ENCODE measurements at regions not wholly inside any gene's neighbourhood (a gene's known extent, or its start where the extent isn't known, plus 50 kb on each side); places are given as distances from the start of the nearest gene placed in this dataset.

- Histone ChIP-seq H3K4me2 (ENCODE audit: insufficient read depth, low read length) (no peak overlapping the region), H3K27ac (ENCODE audit: insufficient read depth, low read depth, low read length) (no peak overlapping the region), H3K9me3 (replicated peaks; ENCODE audit: control insufficient read depth, insufficient read depth, low read length) (no peaks in the 10 kb centered on the region), H3K4me1 (ENCODE audit: control insufficient read depth, extremely low read depth, insufficient read depth, low read length) (no peaks in the 10 kb centered on the region), H3K27me3 (ENCODE audit: control insufficient read depth in 2 of 2, insufficient read depth in 2 of 2, low read length in 2 of 2) (no peaks in the 10 kb centered on the region), H3K79me2 (ENCODE audit: control insufficient read depth, insufficient read depth, low read length) (no peaks in the 10 kb centered on the region), H3K9me1 (replicated peaks; ENCODE audit: control insufficient read depth, extremely low read depth, insufficient read depth, low read length) (no peaks in the 10 kb centered on the region), H3K36me3 (ENCODE audit: control insufficient read depth in 2 of 2, extremely low read depth in 1 of 2, insufficient read depth in 2 of 2, low read length in 2 of 2) (no peaks in the 10 kb centered on the region), H3K4me3 (replicated peaks in 1 of 3; ENCODE audit: insufficient read depth in 1 of 3, low read depth in 1 of 3, low read length in 3 of 3) (no peak overlapping the region), H4K20me1 (replicated peaks; ENCODE audit: control insufficient read depth, extremely low read depth, insufficient read depth, low read length) (no peaks in the 10 kb centered on the region), H3K9ac (replicated peaks; ENCODE audit: extremely low read depth, insufficient read depth, low read length) (no peak overlapping the region), H2AFZ (ENCODE audit: low read depth, low read length) (no peak overlapping the region)
- FAIRE-seq (peak; percentile 49), DNase-seq (ENCODE audit: low read depth, low spot score) (peak; percentile 89)
- intact Hi-C loops (cut with micrococcal nuclease) (loop anchor here (1.0 to 5.0 kb wide), 6 partner anchors 155 to 791 kb away; no protein-coding TSS in a partner anchor), dilution Hi-C loops (cut with MboI; ENCODE audit: extremely low pct_ligation_motif_present, low sequenced_read_pairs) (no loop called here)
- TF ChIP-seq EZH2 (IDR thresholded peaks at IDR 0.05; ENCODE audit: borderline replicate concordance, low read depth, low read length, severe bottlenecking): no peak
- TF ChIP-seq CTCF (IDR thresholded peaks at IDR 0.05; ENCODE audit: extremely low read depth in 1 of 2, insufficient read depth in 1 of 2, low read depth in 1 of 2, low read length in 2 of 2): peak; percentile 21 to 39
- ChIA-PET CTCF (interaction anchor here (0.6 to 5.0 kb wide), 43 partner anchors 10 to 972 kb away, joined by 3 to 145 read pairs (median 4); partner anchors contain the start of gene KCTD12), POLR2A (interaction anchor here (0.6 to 1.6 kb wide), 4 partner anchors 96 to 219 kb away, joined by 3 to 11 read pairs (median 4); no protein-coding TSS in a partner anchor)
- no TSS peak for BruUV-seq (replicated peaks)
These were observed 218.7 kb downstream of the KCTD12 start for GRCh38 chr13:76667551-76667950.

DNA sequence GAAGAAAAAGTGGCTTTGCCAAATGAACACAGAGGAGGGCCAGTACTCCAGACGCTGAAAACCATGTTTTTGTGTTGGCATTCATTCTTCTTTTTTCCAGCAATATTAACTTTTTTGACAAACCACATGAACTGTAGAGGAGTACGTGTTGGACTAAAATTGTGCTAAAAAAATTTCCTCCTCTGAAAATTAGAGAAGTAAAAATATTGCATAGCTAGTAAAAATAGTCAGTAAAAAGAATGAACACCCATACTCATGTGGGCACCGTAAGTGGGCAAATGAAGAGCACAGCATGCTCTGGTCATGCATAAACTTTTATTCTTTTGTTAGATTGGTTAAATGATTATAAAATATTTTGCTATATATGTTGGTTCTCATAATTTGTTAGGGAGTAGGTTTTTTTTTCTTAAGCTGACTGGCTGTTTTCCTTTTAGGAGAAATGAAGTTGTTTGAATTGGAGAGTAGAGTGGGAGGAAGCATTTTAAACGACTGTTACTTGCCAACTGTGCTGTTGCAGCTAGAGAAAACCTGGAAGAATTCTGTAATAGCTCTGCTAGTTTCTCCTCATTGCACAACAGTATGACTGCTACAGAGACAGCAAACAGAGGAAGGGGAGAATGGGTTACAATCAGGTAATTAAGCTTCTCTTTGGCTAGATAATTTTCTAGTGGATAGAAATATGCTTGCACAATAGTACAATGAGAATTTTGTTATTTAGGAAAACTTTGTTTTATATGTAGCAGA, 222.4 kb downstream of the KCTD12 start:
- dilution Hi-C loops (cut with MboI; ENCODE audit: extremely low pct_ligation_motif_present, low sequenced_read_pairs): no loop called here
- Histone ChIP-seq H3K27me3 (ENCODE audit: control insufficient read depth in 2 of 2, insufficient read depth in 2 of 2, low read length in 2 of 2) (no peaks in the 10 kb centered on the region), H3K27ac (ENCODE audit: insufficient read depth, low read depth, low read length) (no peak overlapping the region), H3K9me1 (replicated peaks; ENCODE audit: control insufficient read depth, extremely low read depth, insufficient read depth, low read length) (no peaks in the 10 kb centered on the region), H3K9ac (replicated peaks; ENCODE audit: extremely low read depth, insufficient read depth, low read length) (no peak overlapping the region), H2AFZ (ENCODE audit: low read depth, low read length) (no peak overlapping the region), H4K20me1 (replicated peaks; ENCODE audit: control insufficient read depth, extremely low read depth, insufficient read depth, low read length) (no peaks in the 10 kb centered on the region), H3K9me3 (replicated peaks; ENCODE audit: control insufficient read depth, insufficient read depth, low read length) (no peaks in the 10 kb centered on the region), H3K79me2 (ENCODE audit: control insufficient read depth, insufficient read depth, low read length) (no peaks in the 10 kb centered on the region), H3K4me2 (ENCODE audit: insufficient read depth, low read length) (no peak overlapping the region), H3K36me3 (ENCODE audit: control insufficient read depth in 2 of 2, extremely low read depth in 1 of 2, insufficient read depth in 2 of 2, low read length in 2 of 2) (no peaks in the 10 kb centered on the region), H3K4me1 (ENCODE audit: control insufficient read depth, extremely low read depth, insufficient read depth, low read length) (no peaks in the 10 kb centered on the region), H3K4me3 (replicated peaks in 1 of 3; ENCODE audit: insufficient read depth in 1 of 3, low read depth in 1 of 3, low read length in 3 of 3) (no peak overlapping the region)
- ChIA-PET CTCF (interaction anchor here (0.9 to 2.7 kb wide), 5 partner anchors 14 to 787 kb away, joined by 3 to 12 read pairs (median 4); partner anchors contain the start of gene KCTD12), POLR2A (no interaction called here)
- no TSS peak for BruUV-seq (replicated peaks)
- intact Hi-C loops (cut with micrococcal nuclease): no loop called here
- TF ChIP-seq EZH2 (IDR thresholded peaks at IDR 0.05; ENCODE audit: borderline replicate concordance, low read depth, low read length, severe bottlenecking) (no peak), POLR2AphosphoS5 (IDR thresholded peaks at IDR 0.05; ENCODE audit: insufficient read depth, low read depth, low read length) (no peak), GATA2 (IDR thresholded peaks at IDR 0.05; ENCODE audit: insufficient read depth, insufficient read length, low read depth, low read length) (no peak), MYC (IDR thresholded peaks at IDR 0.05; ENCODE audit: low read depth, low read length) (no peak), JUN (IDR thresholded peaks at IDR 0.05; ENCODE audit: borderline replicate concordance, insufficient read depth, insufficient read length, low read depth) (no peak), FOS (IDR thresholded peaks at IDR 0.05; ENCODE audit: borderline replicate concordance, insufficient read depth, low read length) (no peak), CTCF (IDR thresholded peaks at IDR 0.05; ENCODE audit: extremely low read depth in 1 of 2, insufficient read depth in 1 of 2, low read depth in 1 of 2, low read length in 2 of 2) (no peak), POLR2A (IDR thresholded peaks at IDR 0.05; ENCODE audit: low read depth, low read length) (no peak)
- TF ChIP-seq, protein P1, sequence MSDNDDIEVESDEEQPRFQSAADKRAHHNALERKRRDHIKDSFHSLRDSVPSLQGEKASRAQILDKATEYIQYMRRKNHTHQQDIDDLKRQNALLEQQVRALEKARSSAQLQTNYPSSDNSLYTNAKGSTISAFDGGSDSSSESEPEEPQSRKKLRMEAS (IDR thresholded peaks at IDR 0.05; ENCODE audit: insufficient read depth, insufficient read length): no peak
- DNase-seq (ENCODE audit: low read depth, low spot score) (no peak), FAIRE-seq (no peak)

All from endothelial cell of umbilical vein (primary cell).